Mesothelial cell of epicardium (in vitro differentiated cells): ENCODE measurements at regions not wholly inside any gene's neighbourhood (a gene's known extent, or its start where the extent isn't known, plus 50 kb on each side); places are given as distances from the start of the nearest gene placed in this dataset.

Experiments used
- DNase-seq, 2 experiments: peaks; one replicate each; pipeline ENCODE4 v3.0.0; 2021; ENCODE audit warnings: low spot score in 2 of 2; ENCODE audit not compliant: unreplicated experiment in 2 of 2
- H3K27ac Mint-ChIP-seq: 2 replicates; pipeline ENCODE4 v1.8.0; 2021; ENCODE audit warnings: mixed read lengths
- H3K27me3 Mint-ChIP-seq: 2 replicates; pipeline ENCODE4 v1.8.0; 2021; ENCODE audit warnings: low read depth, mixed read lengths
- H3K36me3 Mint-ChIP-seq: 2 replicates; pipeline ENCODE4 v1.8.0; 2021; ENCODE audit warnings: mixed read lengths
- H3K4me1 Mint-ChIP-seq: 2 replicates; pipeline ENCODE4 v1.8.0; 2021; ENCODE audit warnings: mixed read lengths
- H3K4me3 Mint-ChIP-seq: 2 replicates; pipeline ENCODE4 v1.8.0; 2021; ENCODE audit warnings: mild to moderate bottlenecking, moderate library complexity, mixed read lengths
- H3K9me3 Mint-ChIP-seq: 2 replicates; pipeline ENCODE4 v1.8.0; 2021; ENCODE audit warnings: mixed read lengths
- TF ChIP-seq, protein P1 (sequence below): fragments of 200-600 bp; sonication (generic); IDR thresholded peaks from one replicate; pipeline ENCODE4 v1.5.0; 2021; ENCODE audit warnings: antibody characterized with exemption; ENCODE audit not compliant: unreplicated experiment

DNA sequence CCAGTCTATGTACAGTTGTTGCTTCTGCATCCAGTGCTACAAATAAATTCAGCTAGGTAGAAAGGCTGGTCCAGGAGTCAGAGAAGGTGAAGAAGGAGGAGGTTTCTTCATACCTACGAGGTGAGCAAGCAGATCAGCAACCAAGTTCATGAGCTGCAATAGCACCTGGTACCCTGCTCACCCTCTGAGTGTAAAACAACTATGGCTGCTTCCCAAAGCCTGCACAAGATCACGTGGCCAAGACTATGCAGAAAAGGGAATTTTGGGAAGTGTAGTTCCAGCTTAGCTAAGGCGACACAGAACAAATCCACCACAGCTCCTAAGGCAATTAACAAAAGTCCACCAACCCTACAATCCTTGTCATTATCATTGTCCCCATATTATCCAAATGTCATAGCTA is 95.9 kb upstream of the AUTS2 start:
- no peak for DNase-seq
- no peak overlapping the region for H3K27ac Mint-ChIP-seq
- H3K36me3 Mint-ChIP-seq: no peaks in the 10 kb centered on the region
- peaks cover 32% of the 10 kb centered on the region for H3K9me3 Mint-ChIP-seq
- peaks cover 21% of the 10 kb centered on the region for H3K4me1 Mint-ChIP-seq
- TF ChIP-seq, protein P1, sequence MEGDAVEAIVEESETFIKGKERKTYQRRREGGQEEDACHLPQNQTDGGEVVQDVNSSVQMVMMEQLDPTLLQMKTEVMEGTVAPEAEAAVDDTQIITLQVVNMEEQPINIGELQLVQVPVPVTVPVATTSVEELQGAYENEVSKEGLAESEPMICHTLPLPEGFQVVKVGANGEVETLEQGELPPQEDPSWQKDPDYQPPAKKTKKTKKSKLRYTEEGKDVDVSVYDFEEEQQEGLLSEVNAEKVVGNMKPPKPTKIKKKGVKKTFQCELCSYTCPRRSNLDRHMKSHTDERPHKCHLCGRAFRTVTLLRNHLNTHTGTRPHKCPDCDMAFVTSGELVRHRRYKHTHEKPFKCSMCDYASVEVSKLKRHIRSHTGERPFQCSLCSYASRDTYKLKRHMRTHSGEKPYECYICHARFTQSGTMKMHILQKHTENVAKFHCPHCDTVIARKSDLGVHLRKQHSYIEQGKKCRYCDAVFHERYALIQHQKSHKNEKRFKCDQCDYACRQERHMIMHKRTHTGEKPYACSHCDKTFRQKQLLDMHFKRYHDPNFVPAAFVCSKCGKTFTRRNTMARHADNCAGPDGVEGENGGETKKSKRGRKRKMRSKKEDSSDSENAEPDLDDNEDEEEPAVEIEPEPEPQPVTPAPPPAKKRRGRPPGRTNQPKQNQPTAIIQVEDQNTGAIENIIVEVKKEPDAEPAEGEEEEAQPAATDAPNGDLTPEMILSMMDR: no peak
- H3K4me3 Mint-ChIP-seq: no peak overlapping the region
- H3K27me3 Mint-ChIP-seq: no peaks in the 10 kb centered on the region

DNA sequence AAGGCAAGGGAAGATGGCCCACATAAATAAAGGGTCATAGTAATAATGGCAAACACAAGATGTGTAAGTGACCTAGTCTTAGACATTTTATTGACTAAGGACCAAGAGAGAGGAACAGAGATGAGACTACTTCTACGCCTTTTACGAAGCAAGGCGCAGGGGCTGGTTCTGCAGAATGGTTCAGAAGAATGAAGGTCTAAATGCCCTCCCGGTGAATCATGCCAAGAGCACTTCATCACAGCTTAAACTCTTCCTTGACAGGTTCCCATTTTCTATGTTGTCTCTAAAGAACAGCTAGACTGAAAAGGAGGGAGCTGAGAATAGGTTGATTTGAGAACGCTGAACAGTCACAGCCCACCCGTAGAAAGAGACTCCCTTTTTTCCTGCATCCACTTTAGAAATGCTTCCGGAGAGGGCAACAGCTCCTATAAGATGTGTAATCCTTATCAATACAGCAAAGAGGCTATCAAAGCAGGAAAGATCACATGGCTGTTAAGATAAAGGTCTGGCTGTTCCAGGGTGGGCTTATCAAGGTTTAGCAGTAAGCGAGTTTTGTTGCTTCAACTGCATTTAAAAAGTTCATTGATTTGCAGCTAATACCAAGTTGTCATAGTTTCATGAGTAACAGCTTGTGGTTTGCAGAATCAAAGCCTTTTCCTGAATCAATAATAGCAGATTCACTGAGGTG is 93.4 kb upstream of the AUTS2 start:
- Mint-ChIP-seq H3K4me3 (no peak overlapping the region), H3K9me3 (peaks cover 20% of the 10 kb centered on the region), H3K4me1 (peaks cover 21% of the 10 kb centered on the region), H3K27ac (no peak overlapping the region), H3K27me3 (no peaks in the 10 kb centered on the region), H3K36me3 (no peaks in the 10 kb centered on the region)
- TF ChIP-seq, protein P1: no peak
- no peak for DNase-seq

DNA sequence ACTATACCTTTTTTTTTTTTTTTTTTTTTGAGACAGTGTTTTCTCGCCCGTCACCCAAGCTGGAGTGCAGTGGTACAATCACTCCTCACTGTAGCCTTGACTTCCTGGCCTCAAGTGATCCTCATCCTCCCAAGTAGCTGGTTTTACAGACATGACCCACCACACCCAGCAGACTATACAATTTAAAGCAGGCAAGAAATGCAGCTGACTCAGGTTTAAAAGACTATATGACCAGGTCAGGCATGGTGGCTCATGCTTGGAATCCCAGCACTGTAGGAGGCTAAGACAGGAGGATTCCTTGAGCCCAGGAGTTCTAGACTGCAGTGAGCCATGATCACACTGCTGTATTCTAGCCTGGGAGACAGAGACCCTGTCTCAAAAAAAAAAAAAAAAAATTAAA is 89.5 kb upstream of the AUTS2 start:
- H3K27ac Mint-ChIP-seq: no peak overlapping the region
- peaks cover 13% of the 10 kb centered on the region for H3K4me1 Mint-ChIP-seq
- no peaks in the 10 kb centered on the region for H3K27me3 Mint-ChIP-seq
- H3K4me3 Mint-ChIP-seq: no peak overlapping the region
- H3K36me3 Mint-ChIP-seq: no peaks in the 10 kb centered on the region
- DNase-seq: no peak
- TF ChIP-seq, protein P1: no peak
- H3K9me3 Mint-ChIP-seq: peaks cover 5% of the 10 kb centered on the region

DNA sequence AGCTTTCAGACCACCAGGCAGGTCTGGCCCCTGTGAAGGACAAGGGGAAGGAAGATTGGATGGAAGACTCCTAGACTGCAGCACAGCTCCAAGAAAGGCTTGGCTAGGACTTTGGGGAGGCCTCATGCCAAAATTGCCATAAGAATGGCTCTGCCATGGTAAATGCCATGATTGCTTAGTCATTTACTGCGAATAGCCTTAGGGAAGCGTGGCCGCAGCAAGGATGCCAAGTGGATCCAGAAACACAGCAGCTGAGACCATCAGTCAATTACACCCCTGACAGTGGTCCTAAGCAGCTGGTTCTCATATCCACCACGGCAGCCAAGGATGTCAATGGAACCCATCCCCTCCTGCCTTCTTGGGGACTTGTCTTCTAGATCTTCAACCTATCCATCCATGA is 88.2 kb upstream of the AUTS2 start:
- no peak overlapping the region for H3K27ac Mint-ChIP-seq
- no peaks in the 10 kb centered on the region for H3K27me3 Mint-ChIP-seq
- H3K4me1 Mint-ChIP-seq: peaks cover 4% of the 10 kb centered on the region
- no peaks in the 10 kb centered on the region for H3K36me3 Mint-ChIP-seq
- no peak overlapping the region for H3K4me3 Mint-ChIP-seq
- TF ChIP-seq, protein P1: no peak
- DNase-seq: no peak
- peaks cover 5% of the 10 kb centered on the region for H3K9me3 Mint-ChIP-seq

DNA sequence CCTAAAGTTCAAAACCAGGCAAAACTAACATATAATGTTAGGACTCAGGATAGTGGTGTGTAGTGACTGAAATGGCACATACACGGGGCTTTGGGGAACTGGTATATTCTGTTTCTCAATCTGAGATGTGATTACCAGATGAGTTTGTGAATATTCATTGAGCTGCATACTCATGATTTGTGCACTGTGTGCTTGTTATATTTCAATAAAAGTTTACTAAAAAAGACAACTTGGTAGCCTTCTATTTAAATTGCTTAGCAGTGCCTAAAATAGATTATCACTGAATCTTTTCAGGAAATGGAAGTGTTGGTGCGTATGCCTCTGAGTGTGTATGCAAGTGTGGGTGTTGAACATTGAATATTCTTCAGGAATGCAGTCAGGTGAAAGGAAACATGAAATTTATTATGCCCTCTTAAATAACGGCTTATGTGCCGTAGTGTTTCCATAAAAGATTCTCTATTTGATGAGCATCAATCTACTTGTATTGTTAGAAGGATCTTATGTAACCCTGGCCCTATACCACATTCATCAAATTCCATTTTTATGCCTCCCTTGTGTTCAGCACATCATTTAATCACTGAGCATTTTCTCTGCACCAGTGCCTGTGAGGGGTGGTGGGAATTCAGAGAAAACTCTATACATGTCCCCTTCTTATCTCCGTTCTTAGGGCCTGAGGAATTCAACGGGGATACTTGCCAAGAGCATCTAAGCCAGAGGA is 82.6 kb upstream of the AUTS2 start:
- Mint-ChIP-seq H3K36me3 (no peaks in the 10 kb centered on the region), H3K4me1 (peaks cover 10% of the 10 kb centered on the region), H3K9me3 (no peaks in the 10 kb centered on the region), H3K27me3 (peaks cover 11% of the 10 kb centered on the region), H3K4me3 (no peak overlapping the region), H3K27ac (no peak overlapping the region)
- DNase-seq: no peak
- TF ChIP-seq, protein P1: no peak
